NT2/D1 (cell line): ENCODE measurements at regions not wholly inside any gene's neighbourhood (a gene's known extent, or its start where the extent isn't known, plus 50 kb on each side); places are given as distances from the start of the nearest gene placed in this dataset.

Source experiments
- DNase-seq: peaks from one replicate; pipeline ENCODE4 v3.0.0-alpha.2; 2011; ENCODE audit warnings: low read depth, low spot score
- H3K27me3 ChIP-seq: 2 replicates; pipeline ENCODE4 v1.6.0; 2011; ENCODE audit warnings: mild to moderate bottlenecking; ENCODE audit not compliant: insufficient read length, insufficient read depth
- H3K36me3 ChIP-seq: 2 replicates; pipeline ENCODE4 v1.6.1; 2011; ENCODE audit warnings: mild to moderate bottlenecking, low read length, mixed read lengths; ENCODE audit not compliant: insufficient read depth, insufficient read length
- H3K4me1 ChIP-seq: 2 replicates; pipeline ENCODE4 v1.5.1; 2011; ENCODE audit not compliant: insufficient read depth, insufficient read length
- H3K4me3 ChIP-seq: 2 replicates; pipeline ENCODE4 v1.5.1; 2011; ENCODE audit warnings: low read depth; ENCODE audit not compliant: insufficient read length
- H3K9ac ChIP-seq: 2 replicates; pipeline ENCODE4 v1.6.0; 2011; ENCODE audit warnings: low read depth; ENCODE audit not compliant: insufficient read length
- H3K9me3 ChIP-seq: 2 replicates; pipeline ENCODE4 v1.5.1; 2011; ENCODE audit warnings: mild to moderate bottlenecking, low read length; ENCODE audit not compliant: insufficient read depth
- SUZ12 ChIP-seq: IDR thresholded peaks from 2 replicates; pipeline ENCODE4 v1.6.1; 2011; ENCODE audit not compliant: insufficient read length, insufficient read depth; ENCODE audit errors: extremely low read depth
- YY1 ChIP-seq: IDR thresholded peaks from 2 replicates; pipeline ENCODE4 v1.6.1; 2011; ENCODE audit not compliant: insufficient read length, insufficient read depth
- ZNF274 ChIP-seq: IDR thresholded peaks from 2 replicates; pipeline ENCODE4 v1.6.1; 2011; ENCODE audit warnings: mild to moderate bottlenecking, low read depth, low read length

DNA sequence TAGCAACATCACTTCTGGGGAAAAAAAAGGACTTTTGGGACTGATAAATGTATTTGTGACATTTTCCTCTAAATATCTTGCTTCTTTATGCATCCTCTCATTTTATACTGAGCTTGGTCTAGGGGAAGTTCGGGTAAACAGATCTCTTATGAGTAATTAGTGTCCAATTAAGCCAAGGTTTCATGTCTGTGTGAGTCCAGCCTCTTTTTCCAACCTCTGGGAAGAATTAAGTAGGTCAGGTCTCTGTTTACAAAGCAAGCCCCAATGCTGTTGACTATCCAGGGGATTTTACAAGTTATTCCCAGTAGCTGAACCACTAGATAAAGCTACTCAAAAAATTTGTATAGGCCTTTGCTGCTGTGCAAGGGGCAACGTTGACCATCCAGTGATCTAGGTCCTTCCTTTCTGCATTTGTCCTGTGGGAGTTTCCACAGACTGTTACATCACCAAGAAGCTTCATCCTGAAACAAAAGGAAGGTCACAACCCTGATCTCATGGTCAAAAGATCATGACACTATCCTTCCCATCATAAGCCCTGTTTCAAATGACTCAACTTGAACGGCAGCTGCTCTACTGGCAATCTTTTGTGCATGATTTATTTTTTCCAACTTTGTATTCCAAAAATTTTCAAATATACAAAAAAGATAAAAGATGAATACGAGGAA lies 74.3 kb downstream of the ETS2 start:
- Histone ChIP-seq H3K9ac (no peak overlapping the region), H3K4me1 (no peaks in the 10 kb centered on the region), H3K4me3 (no peak overlapping the region), H3K27me3 (no peaks in the 10 kb centered on the region), H3K9me3 (peaks cover 20% of the 10 kb centered on the region), H3K36me3 (no peaks in the 10 kb centered on the region)
- no peak for TF ChIP-seq YY1
- TF ChIP-seq SUZ12, result no peak
- no peak for TF ChIP-seq ZNF274
- DNase-seq, result no peak

DNA sequence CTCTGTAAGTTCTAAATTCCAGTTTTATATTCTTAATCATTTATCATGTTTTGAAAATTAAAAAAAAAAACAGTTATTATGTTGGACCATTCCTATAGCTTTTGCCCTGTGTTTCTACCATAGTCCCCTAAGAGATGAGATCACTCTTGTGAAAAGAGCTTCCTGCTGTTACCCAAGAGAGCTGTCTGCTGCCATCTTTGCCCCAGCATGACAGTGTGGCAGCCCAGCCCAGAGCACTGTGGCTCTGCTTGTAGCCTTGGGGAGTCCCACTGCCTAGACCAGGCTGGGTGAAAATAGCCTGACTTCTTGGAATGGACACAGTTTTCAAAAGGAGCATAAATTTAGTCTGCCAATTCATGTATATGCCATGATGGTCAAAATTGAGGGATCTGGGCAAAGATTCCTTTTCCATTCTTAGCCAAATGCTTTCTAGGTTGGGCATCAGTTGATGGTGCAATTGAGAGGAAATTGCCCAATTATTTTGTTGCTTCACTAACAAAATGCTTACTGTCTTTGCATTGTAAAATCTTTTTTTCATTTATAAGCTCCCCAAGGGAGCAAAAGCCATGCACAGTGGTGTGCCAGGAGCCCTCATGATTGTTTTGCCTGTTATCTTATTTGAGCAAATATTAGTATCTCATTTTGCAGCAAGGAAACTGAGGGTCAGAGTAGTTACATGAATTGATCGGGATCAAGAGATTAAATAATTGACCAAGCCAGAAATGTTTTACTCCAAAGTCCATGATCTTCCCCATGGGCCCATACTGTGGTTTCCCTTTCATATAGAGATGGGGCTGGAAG lies 72.8 kb downstream of the ETS2 start:
- TF ChIP-seq ZNF274, result no peak
- TF ChIP-seq YY1, result no peak
- TF ChIP-seq SUZ12, result no peak
- no peaks in the 10 kb centered on the region for H3K4me1 ChIP-seq
- H3K36me3 ChIP-seq, result no peaks in the 10 kb centered on the region
- no peak for DNase-seq
- no peak overlapping the region for H3K9ac ChIP-seq
- H3K27me3 ChIP-seq, result no peaks in the 10 kb centered on the region
- peaks cover 20% of the 10 kb centered on the region for H3K9me3 ChIP-seq
- no peak overlapping the region for H3K4me3 ChIP-seq

DNA sequence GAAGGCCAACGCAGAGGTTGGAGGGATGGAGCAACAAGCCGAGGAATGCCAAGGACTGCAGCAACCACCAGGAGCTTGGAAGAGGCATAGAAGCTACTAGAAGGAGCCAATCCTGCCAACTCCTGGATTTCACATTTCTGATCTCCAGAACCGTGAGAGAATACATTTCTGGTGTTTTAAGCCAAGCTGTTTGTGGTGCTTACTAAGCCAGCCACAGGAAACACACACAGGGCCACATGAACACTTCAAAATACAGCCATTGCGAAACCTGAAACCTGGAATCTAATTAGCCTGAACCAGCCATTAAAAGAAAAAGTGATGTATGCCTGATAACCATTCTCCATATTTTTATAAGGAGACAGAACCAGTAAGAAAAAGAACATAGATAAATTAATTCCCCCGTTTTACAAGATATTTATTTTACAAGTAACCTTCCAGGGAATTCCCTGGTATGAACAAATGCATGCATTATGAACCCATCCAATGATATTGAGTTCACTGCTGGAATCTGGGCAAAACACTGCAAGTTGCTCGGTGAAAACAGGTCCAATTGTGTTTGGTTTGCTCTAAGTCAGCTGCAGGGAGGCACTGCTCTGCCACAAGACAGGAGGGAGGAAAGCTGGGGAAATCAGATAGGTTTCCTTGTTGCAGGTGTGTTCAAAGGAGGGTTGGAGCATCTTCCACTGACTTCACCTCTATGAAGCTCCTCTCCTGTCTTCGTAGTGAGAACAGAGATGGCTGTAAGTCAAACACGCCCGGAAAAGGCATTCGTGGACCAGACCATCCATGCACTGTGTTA lies 70.2 kb downstream of the ETS2 start:
- DNase-seq, result no peak
- Histone ChIP-seq H3K9ac (no peak overlapping the region), H3K27me3 (no peaks in the 10 kb centered on the region), H3K4me3 (no peak overlapping the region), H3K9me3 (peaks cover 14% of the 10 kb centered on the region), H3K4me1 (no peaks in the 10 kb centered on the region), H3K36me3 (no peaks in the 10 kb centered on the region)
- TF ChIP-seq ZNF274 (no peak), SUZ12 (no peak), YY1 (no peak)
